Activated CD4-positive, alpha-beta T cell treated with anti-CD3 and anti-CD28 coated beads, Interleukin-2, amount 10 ng/mL, durations not matched to agents 7 days and 5 days (primary cell): ENCODE measurements at regions not wholly inside any gene's neighbourhood (a gene's known extent, or its start where the extent isn't known, plus 50 kb on each side); places are given as distances from the start of the nearest gene placed in this dataset.

Source experiments
- CTCF ChIA-PET: fragments of 350-600 bp; sonication (Branson Sonifier 250); formaldehyde crosslinking; loops from one replicate; lab custom pipeline; 2021; ENCODE audit warnings: antibody characterized with exemption; lab: Charles Lee
- POLR2A ChIA-PET: fragments of 350-600 bp; sonication (Branson Sonifier 250); formaldehyde crosslinking; loops from one replicate; lab custom pipeline; 2021; ENCODE audit warnings: antibody characterized with exemption; lab: Charles Lee
- DNase-seq: peaks from one replicate; pipeline ENCODE4 v3.0.0-alpha.2; 2020
- H3K27ac Mint-ChIP-seq: one replicate; pipeline ENCODE4 v1.8.0; 2021; ENCODE audit warnings: mild to moderate bottlenecking, moderate library complexity, mixed read lengths
- H3K27me3 Mint-ChIP-seq: one replicate; pipeline ENCODE4 v1.8.0; 2021; ENCODE audit warnings: mixed read lengths
- H3K36me3 Mint-ChIP-seq: one replicate; pipeline ENCODE4 v1.8.0; 2021; ENCODE audit warnings: low read depth, mixed read lengths
- H3K4me1 Mint-ChIP-seq: one replicate; pipeline ENCODE4 v1.8.0; 2021; ENCODE audit warnings: mixed read lengths
- H3K4me3 Mint-ChIP-seq: one replicate; pipeline ENCODE4 v1.8.0; 2021; ENCODE audit warnings: mild to moderate bottlenecking, moderate library complexity, mixed read lengths
- H3K9me3 Mint-ChIP-seq: one replicate; pipeline ENCODE4 v1.8.0; 2021; ENCODE audit warnings: mixed read lengths

- Mint-ChIP-seq H3K4me3 (no peak overlapping the region), H3K27me3 (no peaks in the 10 kb centered on the region), H3K9me3 (peaks cover 11% of the 10 kb centered on the region), H3K4me1 (no peaks in the 10 kb centered on the region), H3K36me3 (no peaks in the 10 kb centered on the region), H3K27ac (no peak overlapping the region)
- POLR2A ChIA-PET: interaction anchor here (0.7 kb wide), 1 partner anchor 1879 kb away, joined by 6 read pairs; no protein-coding TSS in a partner anchor
- CTCF ChIA-PET: no interaction called here
- no peak for DNase-seq
Measured at GRCh38 chr2:51222106-51222505, 190.2 kb upstream of the NRXN1 start.

- Mint-ChIP-seq H3K27me3 (no peaks in the 10 kb centered on the region), H3K36me3 (no peaks in the 10 kb centered on the region), H3K27ac (no peak overlapping the region), H3K4me1 (no peaks in the 10 kb centered on the region), H3K9me3 (peaks cover 11% of the 10 kb centered on the region), H3K4me3 (no peak overlapping the region)
- POLR2A ChIA-PET: no interaction called here
- DNase-seq: no peak
- CTCF ChIA-PET: no interaction called here
Measured at GRCh38 chr2:51220606-51221005, 188.7 kb upstream of the NRXN1 start.

DNA sequence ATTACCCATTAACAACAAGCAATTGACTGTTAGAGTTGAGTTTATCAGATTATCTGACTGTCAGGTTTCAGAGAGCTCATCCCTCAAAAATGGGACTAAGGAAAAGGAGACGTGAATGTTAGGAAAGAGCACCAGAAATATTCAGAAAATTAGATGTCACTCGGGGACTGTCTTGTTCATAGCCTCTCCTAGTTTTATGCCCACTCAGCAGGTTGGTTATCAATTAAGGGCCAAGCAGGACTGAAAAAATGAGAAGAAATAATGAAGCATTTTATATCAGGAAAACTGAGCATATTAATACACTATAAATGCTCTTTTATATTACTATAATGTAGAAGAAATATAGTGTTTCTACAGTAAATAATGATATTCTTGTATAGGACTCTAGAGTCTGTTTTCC is 188.1 kb upstream of the NRXN1 start:
- Mint-ChIP-seq H3K4me1 (no peaks in the 10 kb centered on the region), H3K36me3 (no peaks in the 10 kb centered on the region), H3K9me3 (peaks cover 6% of the 10 kb centered on the region), H3K27me3 (no peaks in the 10 kb centered on the region), H3K4me3 (no peak overlapping the region), H3K27ac (no peak overlapping the region)
- CTCF ChIA-PET: no interaction called here
- POLR2A ChIA-PET: no interaction called here
- DNase-seq: no peak

- H3K9me3 Mint-ChIP-seq: peaks cover 6% of the 10 kb centered on the region
- POLR2A ChIA-PET: no interaction called here
- no peaks in the 10 kb centered on the region for H3K4me1 Mint-ChIP-seq
- CTCF ChIA-PET: no interaction called here
- no peak overlapping the region for H3K4me3 Mint-ChIP-seq
- no peak overlapping the region for H3K27ac Mint-ChIP-seq
- H3K36me3 Mint-ChIP-seq: no peaks in the 10 kb centered on the region
- H3K27me3 Mint-ChIP-seq: no peaks in the 10 kb centered on the region
- no peak for DNase-seq
Measured at GRCh38 chr2:51219468-51219867, 187.5 kb upstream of the NRXN1 start.

DNA sequence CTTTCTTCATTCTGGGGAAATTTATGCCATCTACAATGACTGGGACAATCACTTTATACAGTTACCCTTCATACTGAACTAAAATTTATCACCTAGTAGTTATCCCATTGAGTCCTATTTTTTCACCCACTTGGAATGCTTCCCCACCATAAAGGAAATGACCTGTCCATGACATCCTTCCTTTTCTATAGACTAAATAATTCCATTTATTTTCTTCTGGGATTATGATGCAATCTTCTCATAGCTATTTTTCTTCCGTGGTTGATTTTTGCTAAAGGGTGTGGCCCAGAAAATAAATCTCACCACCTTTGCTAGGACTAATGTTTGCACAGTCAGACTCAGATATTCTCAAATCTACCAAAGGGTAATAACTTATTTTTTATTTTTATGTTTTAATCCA is 186.1 kb upstream of the NRXN1 start:
- POLR2A ChIA-PET: no interaction called here
- no peak overlapping the region for H3K4me3 Mint-ChIP-seq
- no peaks in the 10 kb centered on the region for H3K27me3 Mint-ChIP-seq
- CTCF ChIA-PET: interaction anchor here (0.7 kb wide), 1 partner anchor 1154 kb away, joined by 3 read pairs; no protein-coding TSS in a partner anchor
- H3K4me1 Mint-ChIP-seq: no peaks in the 10 kb centered on the region
- H3K36me3 Mint-ChIP-seq: no peaks in the 10 kb centered on the region
- H3K27ac Mint-ChIP-seq: no peak overlapping the region
- H3K9me3 Mint-ChIP-seq: peaks cover 3% of the 10 kb centered on the region
- no peak for DNase-seq

- H3K4me1 Mint-ChIP-seq: no peaks in the 10 kb centered on the region
Measured at GRCh38 chr2:51213826-51214225, 181.9 kb upstream of the NRXN1 start.

GRCh38 chr2:51212374-51212773 is 180.4 kb upstream of the NRXN1 start:
- Mint-ChIP-seq H3K27ac (no peak overlapping the region), H3K4me3 (no peak overlapping the region), H3K27me3 (no peaks in the 10 kb centered on the region), H3K4me1 (no peaks in the 10 kb centered on the region), H3K36me3 (no peaks in the 10 kb centered on the region), H3K9me3 (peaks cover 5% of the 10 kb centered on the region)
- ChIA-PET POLR2A (no interaction called here), CTCF (no interaction called here)
- no peak for DNase-seq

More at GRCh38 chr2:51213826-51214225, 181.9 kb upstream of the NRXN1 start:
- DNase-seq: no peak
- ChIA-PET POLR2A (no interaction called here), CTCF (no interaction called here)
- Mint-ChIP-seq H3K27ac (no peak overlapping the region), H3K4me3 (no peak overlapping the region), H3K9me3 (peaks cover 3% of the 10 kb centered on the region), H3K36me3 (no peaks in the 10 kb centered on the region), H3K27me3 (no peaks in the 10 kb centered on the region)

DNA sequence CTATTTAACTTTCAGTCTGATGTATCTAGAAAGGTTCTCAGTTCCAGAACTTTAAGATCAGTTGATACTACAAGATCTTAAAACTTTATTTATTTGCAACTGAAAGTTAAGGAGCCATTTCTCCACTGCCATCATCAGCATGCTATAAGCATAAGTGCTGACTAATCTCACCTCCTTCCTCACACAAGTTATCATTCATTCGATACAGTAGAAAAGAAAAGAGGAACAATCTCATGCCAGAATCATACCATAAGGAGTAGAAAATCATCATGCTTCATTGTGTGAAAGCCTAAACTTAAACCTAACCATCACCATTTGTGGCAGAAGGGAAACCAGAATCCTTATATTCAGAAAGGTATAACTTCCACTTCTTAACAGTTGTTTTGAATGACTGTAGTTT is 176.6 kb upstream of the NRXN1 start:
- peaks cover 5% of the 10 kb centered on the region for H3K9me3 Mint-ChIP-seq
- no peaks in the 10 kb centered on the region for H3K36me3 Mint-ChIP-seq
- DNase-seq: no peak
- H3K4me3 Mint-ChIP-seq: no peak overlapping the region
- ChIA-PET POLR2A (no interaction called here), CTCF (no interaction called here)
- no peak overlapping the region for H3K27ac Mint-ChIP-seq
- no peaks in the 10 kb centered on the region for H3K27me3 Mint-ChIP-seq
- H3K4me1 Mint-ChIP-seq: no peaks in the 10 kb centered on the region

GRCh38 chr2:51201295-51201694 is 169.4 kb upstream of the NRXN1 start:
- DNase-seq: no peak
- Mint-ChIP-seq H3K9me3 (peaks cover 5% of the 10 kb centered on the region), H3K4me3 (no peak overlapping the region), H3K36me3 (no peaks in the 10 kb centered on the region), H3K27me3 (no peaks in the 10 kb centered on the region), H3K27ac (no peak overlapping the region), H3K4me1 (no peaks in the 10 kb centered on the region)
- ChIA-PET CTCF (no interaction called here), POLR2A (no interaction called here)

DNA sequence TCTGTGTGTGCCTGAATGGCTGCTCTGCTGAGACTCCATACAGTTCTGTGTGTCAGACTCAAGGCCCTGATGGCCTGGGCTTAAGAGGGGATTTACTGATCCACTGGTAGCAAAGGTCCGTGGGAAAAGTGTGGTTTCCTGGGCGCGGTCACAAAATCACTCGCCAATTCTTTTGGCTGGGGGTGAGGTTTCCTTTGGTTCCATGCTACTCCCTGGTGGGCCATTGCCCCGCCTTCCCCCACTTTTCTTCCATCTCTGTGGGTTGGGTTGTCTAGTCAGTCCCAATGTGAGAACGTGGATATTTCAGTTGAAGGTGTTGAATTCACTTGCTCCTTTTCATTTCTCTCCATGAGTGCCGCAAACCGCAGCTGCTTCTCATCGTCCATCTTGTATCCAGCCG is 162.7 kb upstream of the NRXN1 start:
- no peaks in the 10 kb centered on the region for H3K4me1 Mint-ChIP-seq
- H3K27me3 Mint-ChIP-seq: no peaks in the 10 kb centered on the region
- no peak overlapping the region for H3K4me3 Mint-ChIP-seq
- CTCF ChIA-PET: no interaction called here
- H3K27ac Mint-ChIP-seq: no peak overlapping the region
- H3K9me3 Mint-ChIP-seq: peaks cover 12% of the 10 kb centered on the region
- POLR2A ChIA-PET: no interaction called here
- no peak for DNase-seq
- H3K36me3 Mint-ChIP-seq: no peaks in the 10 kb centered on the region

DNA sequence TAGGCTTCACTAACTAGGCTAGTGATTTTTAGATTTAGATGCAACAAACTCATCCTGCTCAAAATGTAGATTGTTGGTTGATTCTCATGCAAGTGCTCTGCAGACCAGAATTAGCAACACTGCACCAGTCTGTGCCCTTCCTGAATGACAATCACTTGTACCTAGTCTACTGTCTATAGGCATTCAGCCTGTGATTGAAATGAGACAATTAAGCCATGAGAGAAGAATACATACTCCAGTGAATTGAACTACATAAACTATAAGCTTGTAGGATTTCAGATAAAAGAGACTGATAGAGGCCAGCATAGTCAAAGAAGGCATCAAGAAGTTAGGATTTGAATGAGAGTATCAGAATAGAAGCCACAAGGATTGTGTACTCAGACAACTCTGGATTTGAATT is 138.3 kb upstream of the NRXN1 start:
- no peak overlapping the region for H3K4me3 Mint-ChIP-seq
- no peaks in the 10 kb centered on the region for H3K36me3 Mint-ChIP-seq
- H3K27ac Mint-ChIP-seq: no peak overlapping the region
- ChIA-PET CTCF (no interaction called here), POLR2A (no interaction called here)
- DNase-seq: no peak
- no peaks in the 10 kb centered on the region for H3K4me1 Mint-ChIP-seq
- H3K9me3 Mint-ChIP-seq: peaks cover 2% of the 10 kb centered on the region
- no peaks in the 10 kb centered on the region for H3K27me3 Mint-ChIP-seq

DNA sequence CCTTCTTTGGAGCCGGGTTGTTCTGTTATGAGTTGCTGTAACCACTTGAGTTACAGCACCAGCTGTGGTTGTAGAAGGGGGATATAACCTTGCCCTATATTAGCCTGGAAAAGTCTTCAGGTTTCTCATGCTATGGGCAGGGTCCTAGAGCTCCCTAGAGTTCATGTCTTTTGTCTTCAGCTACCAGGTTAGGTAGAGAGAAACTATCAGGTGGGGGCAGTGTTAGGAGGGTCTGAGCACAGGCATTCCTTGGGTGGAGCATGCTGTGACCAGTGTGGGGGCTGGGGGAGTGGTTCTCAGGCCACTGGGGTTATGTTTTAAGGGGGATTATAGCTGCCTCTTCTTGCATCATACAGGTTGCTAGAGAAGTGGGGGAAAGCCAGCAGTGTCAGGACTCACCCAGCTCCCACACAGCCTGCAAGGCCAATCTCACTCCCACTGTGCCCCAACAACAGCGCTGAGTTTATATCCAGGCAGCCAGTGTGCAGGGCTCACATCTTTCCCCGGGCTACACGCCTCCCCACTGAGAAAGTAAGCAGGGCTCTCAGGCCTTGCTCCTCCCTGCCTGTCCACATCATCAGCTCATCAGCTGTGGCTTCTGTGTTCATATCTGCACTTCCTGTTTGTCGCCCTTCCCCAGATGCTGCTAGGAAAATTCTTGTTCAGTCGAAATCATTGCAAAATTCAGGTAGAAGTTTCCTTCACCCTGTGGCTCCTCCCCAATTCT is 133.8 kb upstream of the NRXN1 start:
- Mint-ChIP-seq H3K4me1 (no peaks in the 10 kb centered on the region), H3K36me3 (no peaks in the 10 kb centered on the region), H3K9me3 (peaks cover 2% of the 10 kb centered on the region), H3K27ac (no peak overlapping the region), H3K4me3 (no peak overlapping the region), H3K27me3 (no peaks in the 10 kb centered on the region)
- ChIA-PET CTCF (no interaction called here), POLR2A (no interaction called here)
- no peak for DNase-seq

- Mint-ChIP-seq H3K27ac (no peak overlapping the region), H3K9me3 (no peaks in the 10 kb centered on the region), H3K27me3 (no peaks in the 10 kb centered on the region), H3K4me3 (no peak overlapping the region), H3K36me3 (no peaks in the 10 kb centered on the region), H3K4me1 (no peaks in the 10 kb centered on the region)
- ChIA-PET POLR2A (no interaction called here), CTCF (no interaction called here)
- DNase-seq: no peak
Measured at GRCh38 chr2:51158251-51158650, 126.3 kb upstream of the NRXN1 start.

- CTCF ChIA-PET: no interaction called here
- Mint-ChIP-seq H3K27me3 (no peaks in the 10 kb centered on the region), H3K4me3 (no peak overlapping the region), H3K27ac (no peak overlapping the region), H3K4me1 (no peaks in the 10 kb centered on the region), H3K36me3 (no peaks in the 10 kb centered on the region), H3K9me3 (peaks cover 9% of the 10 kb centered on the region)
- DNase-seq: no peak
- POLR2A ChIA-PET: no interaction called here
Measured at GRCh38 chr2:51153236-51153635, 121.3 kb upstream of the NRXN1 start.
